ENCODE measurements at regions not wholly inside any gene's neighbourhood (a gene's known extent, or its start where the extent isn't known, plus 50 kb on each side); places are given as distances from the start of the nearest gene placed in this dataset.

DNA sequence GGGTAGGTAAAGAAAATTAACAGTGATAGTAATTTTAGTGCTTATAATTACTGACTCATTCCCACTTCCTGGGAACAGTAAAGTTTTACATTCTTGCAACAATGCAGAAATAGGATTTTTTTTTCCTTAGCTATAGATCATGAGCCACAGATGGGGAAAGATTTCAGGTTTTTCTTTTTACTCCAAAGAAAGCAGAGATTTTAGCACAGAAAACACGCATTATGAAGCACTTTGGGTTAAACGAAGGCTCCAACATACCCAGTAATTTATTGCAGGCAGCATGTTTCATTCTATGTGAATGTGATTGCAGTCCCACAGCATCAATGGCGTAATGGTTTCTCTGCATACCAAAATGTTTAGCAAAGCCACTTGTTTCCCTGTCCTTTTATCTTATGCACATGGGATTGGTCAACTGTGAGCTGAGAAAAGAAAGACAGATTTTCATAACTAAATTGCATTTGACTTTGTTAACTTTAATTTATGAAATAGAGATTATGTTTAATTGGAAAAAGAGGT lies 124.6 kb upstream of the E2F7 start:
- Histone ChIP-seq H3K27ac (ENCODE audit: control insufficient read depth, insufficient read depth) (no peak overlapping the region), H3K4me2 (ENCODE audit: control insufficient read depth, insufficient read depth) (no peak overlapping the region), H3K4me1 (ENCODE audit: control insufficient read depth, insufficient read depth, low read length) (no peaks in the 10 kb centered on the region), H3K79me2 (ENCODE audit: control insufficient read depth, insufficient read depth, low read length) (no peaks in the 10 kb centered on the region), H3K9me3 (replicated peaks; ENCODE audit: control insufficient read depth, insufficient read depth, low read length) (no peaks in the 10 kb centered on the region), H2AFZ (ENCODE audit: control insufficient read depth, low read depth, low read length) (no peak overlapping the region), H4K20me1 (ENCODE audit: control insufficient read depth, insufficient read depth) (no peaks in the 10 kb centered on the region), H3K27me3 (replicated peaks in 1 of 2; ENCODE audit: control insufficient read depth in 2 of 2, insufficient read depth in 2 of 2, low read length in 1 of 2) (no peaks in the 10 kb centered on the region), H3K36me3 (ENCODE audit: control insufficient read depth in 2 of 2, insufficient read depth in 2 of 2, low read length in 1 of 2) (no peaks in the 10 kb centered on the region), H3K4me3 (no peak overlapping the region), H3K9ac (ENCODE audit: control insufficient read depth, insufficient read depth, low read length) (no peak overlapping the region)
- WGBS (ENCODE audit: insufficient coverage, insufficient replicate concordance, low lambda C conversion rate, missing lambda C conversion rate): 13% methylated on average over 3 of the region's 3 CpGs
- ChIA-PET POLR2A (interaction anchor here (0.5 kb wide), 1 partner anchor 417 kb away, joined by 5 read pairs; no protein-coding TSS in a partner anchor), RAD21 (ENCODE audit: unreplicated experiment) (no interaction called here), CTCF (no interaction called here), SMC1A (ENCODE audit: uncharacterized antibody, unreplicated experiment) (no interaction called here)
- in situ Hi-C loops (cut with MboI): no loop called here
- DNase-seq (ENCODE audit: low read depth, low spot score) (no peak), FAIRE-seq (no peak), ATAC-seq (no peak)
- intact Hi-C loops (cut with micrococcal nuclease; ENCODE audit: unreplicated experiment): no loop called here
- no TSS peak for BruUV-seq (replicated peaks)
- TF ChIP-seq NRF1 (conservative IDR thresholded peaks at IDR 0.05; ENCODE audit: low read depth, low read length): no peak
- no peak for TF ChIP-seq TBL1XR1 (IDR thresholded peaks at IDR 0.05; ENCODE audit: low read depth, low read length)
- TF ChIP-seq MTA2 (IDR thresholded peaks at IDR 0.05; ENCODE audit: low read depth): no peak
- no peak for TF ChIP-seq MYB (IDR thresholded peaks at IDR 0.05; ENCODE audit: borderline replicate concordance, low read depth, low read length)
- no peak for TF ChIP-seq ASH2L (IDR thresholded peaks at IDR 0.05; ENCODE audit: borderline replicate concordance, low read depth)
- TF ChIP-seq, protein P1, sequence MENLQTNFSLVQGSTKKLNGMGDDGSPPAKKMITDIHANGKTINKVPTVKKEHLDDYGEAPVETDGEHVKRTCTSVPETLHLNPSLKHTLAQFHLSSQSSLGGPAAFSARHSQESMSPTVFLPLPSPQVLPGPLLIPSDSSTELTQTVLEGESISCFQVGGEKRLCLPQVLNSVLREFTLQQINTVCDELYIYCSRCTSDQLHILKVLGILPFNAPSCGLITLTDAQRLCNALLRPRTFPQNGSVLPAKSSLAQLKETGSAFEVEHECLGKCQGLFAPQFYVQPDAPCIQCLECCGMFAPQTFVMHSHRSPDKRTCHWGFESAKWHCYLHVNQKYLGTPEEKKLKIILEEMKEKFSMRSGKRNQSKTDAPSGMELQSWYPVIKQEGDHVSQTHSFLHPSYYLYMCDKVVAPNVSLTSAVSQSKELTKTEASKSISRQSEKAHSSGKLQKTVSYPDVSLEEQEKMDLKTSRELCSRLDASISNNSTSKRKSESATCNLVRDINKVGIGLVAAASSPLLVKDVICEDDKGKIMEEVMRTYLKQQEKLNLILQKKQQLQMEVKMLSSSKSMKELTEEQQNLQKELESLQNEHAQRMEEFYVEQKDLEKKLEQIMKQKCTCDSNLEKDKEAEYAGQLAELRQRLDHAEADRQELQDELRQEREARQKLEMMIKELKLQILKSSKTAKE (IDR thresholded peaks at IDR 0.05; ENCODE audit: low read depth, poor library complexity, severe bottlenecking): no peak
- no peak for TF ChIP-seq RAD51 (IDR thresholded peaks at IDR 0.05)
- no peak for TF ChIP-seq ZBED1 (IDR thresholded peaks at IDR 0.05; ENCODE audit: borderline replicate concordance)
- no peak for TF ChIP-seq KAT2A (conservative IDR thresholded peaks at IDR 0.05; ENCODE audit: control insufficient read depth, low read depth, low read length)
- TF ChIP-seq, protein P2, sequence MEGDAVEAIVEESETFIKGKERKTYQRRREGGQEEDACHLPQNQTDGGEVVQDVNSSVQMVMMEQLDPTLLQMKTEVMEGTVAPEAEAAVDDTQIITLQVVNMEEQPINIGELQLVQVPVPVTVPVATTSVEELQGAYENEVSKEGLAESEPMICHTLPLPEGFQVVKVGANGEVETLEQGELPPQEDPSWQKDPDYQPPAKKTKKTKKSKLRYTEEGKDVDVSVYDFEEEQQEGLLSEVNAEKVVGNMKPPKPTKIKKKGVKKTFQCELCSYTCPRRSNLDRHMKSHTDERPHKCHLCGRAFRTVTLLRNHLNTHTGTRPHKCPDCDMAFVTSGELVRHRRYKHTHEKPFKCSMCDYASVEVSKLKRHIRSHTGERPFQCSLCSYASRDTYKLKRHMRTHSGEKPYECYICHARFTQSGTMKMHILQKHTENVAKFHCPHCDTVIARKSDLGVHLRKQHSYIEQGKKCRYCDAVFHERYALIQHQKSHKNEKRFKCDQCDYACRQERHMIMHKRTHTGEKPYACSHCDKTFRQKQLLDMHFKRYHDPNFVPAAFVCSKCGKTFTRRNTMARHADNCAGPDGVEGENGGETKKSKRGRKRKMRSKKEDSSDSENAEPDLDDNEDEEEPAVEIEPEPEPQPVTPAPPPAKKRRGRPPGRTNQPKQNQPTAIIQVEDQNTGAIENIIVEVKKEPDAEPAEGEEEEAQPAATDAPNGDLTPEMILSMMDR (IDR thresholded peaks at IDR 0.05 in 2 of 3, conservative IDR thresholded peaks at IDR 0.05 in 1 of 3; ENCODE audit: control insufficient read depth in 2 of 3, extremely low read depth in 1 of 3, insufficient read depth in 1 of 3, low read depth in 3 of 3, low read length in 3 of 3): no peak
- TF ChIP-seq TARDBP (IDR thresholded peaks at IDR 0.05; ENCODE audit: borderline replicate concordance): no peak
- no peak for TF ChIP-seq POLR2AphosphoS5 (IDR thresholded peaks at IDR 0.05; ENCODE audit: low read length)
- TF ChIP-seq, protein P3, sequence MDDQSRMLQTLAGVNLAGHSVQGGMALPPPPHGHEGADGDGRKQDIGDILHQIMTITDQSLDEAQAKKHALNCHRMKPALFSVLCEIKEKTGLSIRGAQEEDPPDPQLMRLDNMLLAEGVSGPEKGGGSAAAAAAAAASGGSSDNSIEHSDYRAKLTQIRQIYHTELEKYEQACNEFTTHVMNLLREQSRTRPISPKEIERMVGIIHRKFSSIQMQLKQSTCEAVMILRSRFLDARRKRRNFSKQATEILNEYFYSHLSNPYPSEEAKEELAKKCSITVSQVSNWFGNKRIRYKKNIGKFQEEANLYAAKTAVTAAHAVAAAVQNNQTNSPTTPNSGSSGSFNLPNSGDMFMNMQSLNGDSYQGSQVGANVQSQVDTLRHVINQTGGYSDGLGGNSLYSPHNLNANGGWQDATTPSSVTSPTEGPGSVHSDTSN (IDR thresholded peaks at IDR 0.05; ENCODE audit: insufficient replicate concordance, low read depth, low read length): no peak
- TF ChIP-seq SREBF2 (IDR thresholded peaks at IDR 0.05; ENCODE audit: low read length): no peak
- TF ChIP-seq FOXK2 (IDR thresholded peaks at IDR 0.05): no peak
- no peak for TF ChIP-seq RFX5 (IDR thresholded peaks at IDR 0.05; ENCODE audit: low read depth, low read length)
- TF ChIP-seq, protein P4, sequence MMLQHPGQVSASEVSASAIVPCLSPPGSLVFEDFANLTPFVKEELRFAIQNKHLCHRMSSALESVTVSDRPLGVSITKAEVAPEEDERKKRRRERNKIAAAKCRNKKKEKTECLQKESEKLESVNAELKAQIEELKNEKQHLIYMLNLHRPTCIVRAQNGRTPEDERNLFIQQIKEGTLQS (IDR thresholded peaks at IDR 0.05; ENCODE audit: borderline replicate concordance, extremely low read depth, low read depth, low read length): no peak
- no peak for TF ChIP-seq STAT3 (IDR thresholded peaks at IDR 0.05; ENCODE audit: low read depth, low read length)

All from GM12878 (cell line).